Amniotic epithelial cell (primary cell): ENCODE measurements at regions not wholly inside any gene's neighbourhood (a gene's known extent, or its start where the extent isn't known, plus 50 kb on each side); places are given as distances from the start of the nearest gene placed in this dataset.

Source experiments
- DNase-seq: peaks from one replicate; pipeline ENCODE4 v3.0.0-alpha.2; 2010; ENCODE audit warnings: low read depth

DNA sequence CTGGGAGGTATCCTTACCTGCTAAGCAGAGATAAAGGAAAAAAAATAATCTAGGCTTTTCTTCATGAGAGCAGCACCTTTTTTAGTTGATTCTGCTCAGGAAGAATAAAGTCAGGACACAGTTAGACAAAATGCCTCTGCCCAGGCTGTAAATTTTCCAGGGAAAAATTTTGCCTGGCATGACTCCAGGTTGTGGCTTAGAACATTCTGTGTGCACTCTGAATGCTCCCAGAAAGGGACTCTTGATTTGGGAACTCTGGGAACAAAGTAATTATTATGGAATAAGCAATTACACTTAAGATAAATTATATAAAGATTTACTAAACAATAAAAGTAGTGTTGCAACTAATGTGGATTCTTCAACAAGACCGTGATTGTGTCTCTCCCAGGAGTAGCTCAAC is 826.2 kb upstream of the TENM3 start:
- DNase-seq: no peak

DNA sequence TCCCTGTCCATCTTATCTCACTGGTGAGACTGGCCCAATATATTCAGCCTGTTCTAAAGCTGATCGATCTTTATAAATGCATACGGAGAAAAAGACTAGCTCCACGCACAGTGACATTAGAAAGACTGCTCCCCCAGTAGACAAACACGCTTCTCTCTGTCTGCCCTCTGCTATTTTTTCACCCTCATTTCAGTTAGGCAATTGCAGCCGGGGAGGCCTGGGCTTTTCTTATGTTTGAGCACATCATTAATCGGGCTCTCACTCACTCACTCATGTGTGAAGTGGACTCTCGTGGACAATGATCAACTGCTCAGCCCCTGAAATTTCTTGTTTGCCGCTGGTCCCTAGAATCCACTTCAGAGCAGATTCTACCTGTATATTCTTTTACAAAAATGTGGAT is 824.7 kb upstream of the TENM3 start:
- DNase-seq: no peak

DNA sequence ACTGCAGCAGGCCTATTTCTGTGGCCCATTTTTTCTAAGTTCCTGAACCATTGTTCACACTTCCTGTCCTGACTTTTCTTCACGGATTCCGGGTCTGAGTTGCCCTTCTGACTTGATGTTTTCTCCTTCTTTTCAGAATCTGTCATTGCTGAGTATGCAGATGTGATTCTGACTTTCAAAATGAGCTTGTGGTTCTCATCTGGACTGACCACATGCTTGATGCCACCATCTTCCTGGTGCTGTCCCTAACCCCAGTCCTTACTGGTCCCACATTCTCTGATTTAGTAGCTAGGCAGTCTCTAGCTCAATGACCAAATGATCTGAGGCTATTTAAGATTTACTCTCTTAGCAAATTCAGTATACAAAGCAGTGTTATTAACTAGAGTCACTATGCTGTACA is 822.3 kb upstream of the TENM3 start:
- DNase-seq: no peak

DNA sequence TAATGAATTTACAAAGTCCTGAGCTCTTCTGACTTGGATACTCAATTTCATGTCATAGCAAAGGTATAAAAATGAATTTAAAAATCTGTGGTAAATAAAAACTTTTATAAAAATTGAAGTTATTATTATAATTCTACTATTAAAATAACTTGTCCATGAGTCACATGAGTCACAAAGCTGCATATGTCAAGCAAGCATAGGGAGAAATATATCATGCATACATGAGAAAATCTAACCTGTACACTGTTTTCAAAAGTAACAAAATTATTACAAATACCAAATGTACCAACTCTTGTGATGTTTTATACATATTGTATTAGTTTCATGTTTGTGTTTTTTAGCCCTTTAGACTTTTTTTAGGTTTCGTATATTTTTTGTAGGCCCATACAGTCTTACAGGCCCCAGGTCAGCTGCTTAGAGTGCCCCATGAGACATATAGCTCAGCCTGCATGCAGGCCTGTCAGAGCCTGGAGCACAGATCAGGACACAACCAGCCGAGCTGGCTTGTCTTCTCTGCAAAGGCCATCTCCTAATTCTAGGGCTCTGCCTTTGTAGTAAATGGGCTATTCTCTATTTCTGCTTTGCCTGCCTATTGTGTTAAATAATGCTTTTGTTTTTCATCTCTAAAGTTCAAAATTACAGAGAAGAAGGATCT is 818.7 kb upstream of the TENM3 start:
- DNase-seq: no peak

DNA sequence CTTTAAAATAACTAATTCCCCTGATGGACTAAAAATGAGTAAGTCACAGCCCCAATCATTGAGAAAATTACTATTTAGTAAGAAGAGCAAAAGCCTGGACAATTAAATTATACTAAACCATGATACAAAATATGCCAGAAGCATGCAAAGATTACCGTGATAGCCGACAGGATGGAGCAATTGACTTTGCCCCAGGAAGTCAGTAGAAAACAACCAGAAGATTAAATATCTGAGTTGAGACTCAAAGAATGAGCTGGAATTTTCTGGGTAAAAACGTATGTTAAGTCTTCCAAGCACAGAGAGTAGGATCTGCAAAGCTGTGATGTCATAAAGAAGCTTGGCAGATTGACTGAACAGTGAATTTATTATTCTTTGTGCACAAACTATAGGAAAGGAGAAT is 816.1 kb upstream of the TENM3 start:
- DNase-seq: no peak

DNA sequence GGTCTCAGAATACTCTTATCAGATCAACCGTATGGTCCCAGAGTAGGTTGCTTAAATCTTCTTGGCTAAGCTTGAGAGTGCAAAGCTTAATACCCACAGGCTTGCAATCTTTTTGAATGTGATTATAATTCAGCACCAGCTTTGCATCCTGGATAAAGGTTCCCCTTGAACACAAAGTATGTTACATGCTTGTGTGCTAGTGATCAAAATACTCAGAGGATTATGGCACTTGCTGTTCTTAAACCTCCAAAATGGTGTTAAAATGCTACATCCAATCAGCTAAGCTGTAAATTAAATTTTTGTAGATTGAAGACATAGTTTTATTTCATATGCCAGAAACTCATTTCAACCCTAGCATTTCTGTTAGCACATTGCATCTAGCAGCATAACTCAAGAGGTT is 812.2 kb upstream of the TENM3 start:
- no peak for DNase-seq

DNA sequence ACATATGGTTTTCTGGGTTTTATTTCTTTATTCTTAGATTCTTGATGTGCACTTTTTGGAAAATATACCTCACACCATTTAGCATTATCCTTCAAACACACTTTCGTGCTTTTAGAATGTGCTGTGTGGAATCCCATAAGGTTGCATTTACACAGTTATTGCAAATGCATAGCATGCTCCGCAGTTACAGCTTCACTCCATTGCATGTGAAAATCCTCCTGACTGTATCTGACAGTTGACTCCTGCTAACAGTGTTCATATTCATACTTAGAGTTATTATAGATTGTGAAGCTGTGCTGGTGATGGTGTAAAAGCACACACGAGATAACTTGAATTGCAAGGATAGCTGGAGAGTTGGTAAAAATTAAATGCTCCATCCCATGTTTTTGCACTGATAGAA is 811.5 kb upstream of the TENM3 start:
- no peak for DNase-seq

DNA sequence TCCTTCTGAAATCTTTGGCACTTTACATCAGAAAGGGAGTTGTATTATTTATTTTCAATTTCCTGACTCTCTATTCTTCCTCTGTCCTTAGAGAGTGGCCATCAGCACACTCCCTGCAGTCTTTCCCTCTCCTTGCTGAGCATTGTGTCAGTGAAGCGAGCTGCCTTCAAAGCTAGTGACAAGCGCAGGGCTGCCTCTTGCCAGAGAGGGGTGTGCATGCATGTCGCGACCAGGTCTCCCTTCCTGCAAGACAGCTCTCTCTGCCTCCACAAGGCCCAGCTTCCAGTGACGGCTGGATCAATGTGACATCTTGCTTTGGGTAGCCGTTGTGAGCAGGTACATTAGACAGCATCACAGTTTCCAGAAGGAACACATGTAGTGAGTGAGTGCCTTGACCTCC is 810.9 kb upstream of the TENM3 start:
- DNase-seq: no peak

DNA sequence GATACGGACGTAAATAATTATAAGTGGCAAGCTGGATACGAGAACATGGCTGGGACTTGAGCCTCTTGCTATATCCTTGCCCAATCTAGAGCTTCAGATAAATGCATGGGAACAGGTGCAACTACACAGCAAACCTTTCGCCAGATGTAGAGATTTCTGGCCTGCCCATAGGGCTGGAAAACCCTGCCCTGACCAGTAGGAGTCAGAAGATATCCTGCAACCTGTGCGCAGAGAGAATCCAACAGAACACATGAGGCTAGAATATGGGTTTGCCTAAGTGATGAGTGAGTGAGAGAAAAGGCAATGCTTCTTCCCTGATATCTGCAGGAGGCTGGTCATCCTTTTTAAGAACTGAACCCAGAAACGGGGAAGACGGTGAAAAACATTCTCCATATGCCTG is 805.3 kb upstream of the TENM3 start:
- DNase-seq: no peak

DNA sequence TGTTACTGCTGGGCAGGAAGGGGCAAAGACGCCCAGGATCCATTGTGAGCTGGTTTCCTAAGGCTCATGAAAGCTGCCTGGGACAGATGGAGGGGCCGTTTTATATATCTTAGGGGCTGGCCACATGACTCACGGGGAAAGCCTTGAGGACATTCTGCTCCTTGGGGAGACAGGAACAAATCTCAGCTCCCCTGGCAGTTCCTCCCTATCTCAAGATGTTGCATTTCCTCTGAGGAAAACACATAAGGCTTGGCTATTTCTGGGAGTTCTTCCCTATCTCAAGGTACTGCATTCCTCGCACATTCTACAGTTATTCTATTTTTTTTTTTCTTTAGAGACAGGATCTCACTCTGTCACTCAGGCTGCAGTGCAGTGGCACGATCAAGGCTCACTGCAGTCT is 804.6 kb upstream of the TENM3 start:
- no peak for DNase-seq

DNA sequence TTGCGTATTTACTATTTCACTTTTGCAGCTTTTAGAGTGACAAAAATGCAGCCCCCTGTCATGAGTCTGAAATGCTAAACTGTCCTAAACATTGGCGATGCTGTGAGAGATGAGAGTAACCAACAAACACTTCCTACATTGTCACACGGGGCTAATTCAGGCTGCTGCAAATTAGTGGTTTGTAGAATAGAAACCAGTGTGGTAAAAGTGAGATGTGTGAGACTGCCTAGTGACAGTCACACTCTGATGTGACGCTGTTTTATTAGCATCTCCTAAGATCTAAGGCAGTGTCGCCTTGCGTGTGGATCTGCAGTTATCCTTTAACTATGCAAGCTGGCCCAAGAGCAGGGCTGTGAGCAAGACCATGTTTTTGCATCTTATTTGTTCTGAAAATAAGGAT is 800.2 kb upstream of the TENM3 start:
- DNase-seq: no peak

DNA sequence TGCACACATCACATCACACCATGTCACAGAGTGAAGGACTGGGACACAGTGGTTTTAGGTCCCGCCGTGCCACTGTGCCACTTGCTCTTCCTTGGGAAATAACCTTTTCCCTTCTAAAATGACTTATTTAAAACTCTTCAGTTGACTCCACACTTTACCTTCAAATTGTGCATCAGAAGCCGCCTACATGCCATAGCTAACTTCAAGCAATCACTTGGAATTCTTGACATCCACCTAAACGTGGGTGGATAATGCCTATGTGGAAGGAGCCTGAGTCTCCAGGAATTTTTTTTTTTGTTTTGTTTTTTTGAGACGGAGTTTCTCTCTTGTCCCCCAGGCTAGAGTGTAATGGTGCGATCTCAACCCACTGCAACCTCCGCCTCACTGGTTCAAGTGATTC is 777.4 kb upstream of the TENM3 start:
- DNase-seq: no peak

DNA sequence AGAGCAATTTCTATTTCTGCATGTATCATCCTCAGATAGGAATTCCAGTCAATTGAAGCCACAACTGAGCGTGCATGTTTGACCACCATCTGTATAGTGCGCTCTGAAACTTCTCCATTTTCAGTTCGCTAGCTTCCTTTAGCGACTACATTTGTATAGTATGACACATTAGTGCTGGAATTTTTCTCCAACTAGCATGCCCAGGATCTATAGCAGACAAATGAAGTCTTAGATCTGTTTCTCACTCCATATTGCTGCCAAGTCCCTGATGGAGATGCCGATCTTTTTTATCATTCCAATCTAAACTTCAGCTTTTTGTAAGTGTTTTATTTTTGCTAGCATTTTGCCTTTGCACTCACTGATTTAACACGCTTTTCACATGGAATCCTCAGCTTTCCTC is 774.8 kb upstream of the TENM3 start:
- no peak for DNase-seq

DNA sequence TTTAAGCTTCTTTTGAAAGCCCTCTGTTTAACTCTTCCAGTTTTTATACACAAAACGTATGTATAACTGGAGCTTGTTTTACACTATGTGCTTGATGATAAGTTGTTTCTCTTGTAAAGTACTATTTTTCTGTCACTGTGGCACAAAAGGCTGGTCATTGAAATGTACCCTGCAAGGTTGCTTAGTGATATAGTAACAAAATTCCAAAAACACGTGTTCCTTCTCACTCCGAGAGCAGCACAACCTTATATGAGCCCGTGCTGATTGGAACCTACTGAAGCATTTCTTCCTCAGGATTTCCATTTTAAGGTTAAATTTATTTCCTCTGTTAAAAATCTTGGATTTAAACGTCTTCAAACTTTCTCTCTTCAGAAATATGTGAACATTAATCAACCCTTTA is 772.9 kb upstream of the TENM3 start:
- no peak for DNase-seq

DNA sequence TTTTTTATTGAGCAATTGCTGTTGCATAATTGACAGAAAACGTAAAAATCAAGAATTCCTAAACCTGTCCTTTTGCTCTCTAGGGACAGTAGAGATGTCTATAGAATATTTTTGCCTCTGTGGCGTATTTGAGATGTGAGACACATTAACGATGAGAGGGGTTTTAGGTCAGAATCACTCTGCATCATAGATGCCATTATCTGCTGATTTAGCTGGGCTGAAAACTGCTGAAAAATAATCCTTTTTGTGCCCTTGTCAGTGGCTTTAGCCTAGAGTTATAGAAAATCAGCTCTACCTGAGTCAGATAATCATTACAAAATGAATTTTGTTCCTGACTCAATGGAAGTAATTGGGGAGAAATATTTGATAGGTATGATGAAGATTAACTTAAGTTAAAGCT is 767.8 kb upstream of the TENM3 start:
- DNase-seq: no peak

DNA sequence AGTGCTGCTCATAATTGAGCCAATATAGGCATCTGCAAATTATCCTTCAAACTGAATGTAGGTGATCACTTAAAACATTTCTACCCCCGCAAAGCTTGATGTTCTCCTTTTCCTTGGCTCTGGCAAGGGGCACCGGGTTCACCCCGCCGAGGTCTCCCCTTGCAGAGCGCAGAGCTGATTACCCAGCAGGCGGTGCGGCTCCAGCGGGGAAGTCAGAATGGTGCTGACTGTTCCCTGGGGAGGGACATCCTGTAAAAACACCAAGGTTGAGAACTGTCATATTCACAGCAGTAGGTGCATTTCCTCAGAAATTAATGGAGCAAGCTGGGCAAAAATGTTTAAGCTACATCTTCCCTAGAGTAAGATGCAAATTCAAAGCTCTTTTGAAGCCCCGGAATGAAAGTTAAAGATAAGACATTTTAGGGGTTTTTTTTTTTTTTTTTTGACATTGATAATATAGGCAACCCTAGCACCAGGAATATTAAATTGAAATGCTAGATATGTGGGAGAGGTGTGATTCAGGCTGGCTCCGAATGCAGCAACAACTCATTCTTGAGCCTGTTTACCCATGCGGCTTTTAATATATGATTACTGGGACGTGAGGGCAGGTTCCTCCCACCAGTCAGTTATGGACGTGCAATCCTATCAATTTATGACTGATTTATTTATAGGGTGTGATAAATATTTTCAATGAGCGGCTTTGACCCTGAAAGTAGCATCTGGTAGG is 767.3 kb upstream of the TENM3 start:
- no peak for DNase-seq

DNA sequence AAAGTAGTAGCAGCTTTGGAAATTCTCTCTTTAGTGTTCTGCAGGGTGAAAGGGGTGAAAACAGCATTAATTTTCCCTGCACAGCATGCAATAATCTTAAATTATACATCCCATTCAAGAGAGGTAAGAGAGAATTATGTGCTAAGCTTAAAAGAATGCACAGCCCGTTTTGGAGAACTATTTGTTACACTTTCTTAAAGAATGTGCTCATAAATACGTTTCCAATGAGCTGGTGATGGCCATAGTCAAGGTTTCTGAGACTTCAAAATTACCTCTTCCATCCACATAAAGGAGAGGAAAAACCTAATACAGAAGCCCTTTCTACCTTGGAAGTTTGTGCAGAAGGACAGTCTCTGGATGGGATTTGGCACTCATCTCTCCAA is 766.7 kb upstream of the TENM3 start:
- no peak for DNase-seq

DNA sequence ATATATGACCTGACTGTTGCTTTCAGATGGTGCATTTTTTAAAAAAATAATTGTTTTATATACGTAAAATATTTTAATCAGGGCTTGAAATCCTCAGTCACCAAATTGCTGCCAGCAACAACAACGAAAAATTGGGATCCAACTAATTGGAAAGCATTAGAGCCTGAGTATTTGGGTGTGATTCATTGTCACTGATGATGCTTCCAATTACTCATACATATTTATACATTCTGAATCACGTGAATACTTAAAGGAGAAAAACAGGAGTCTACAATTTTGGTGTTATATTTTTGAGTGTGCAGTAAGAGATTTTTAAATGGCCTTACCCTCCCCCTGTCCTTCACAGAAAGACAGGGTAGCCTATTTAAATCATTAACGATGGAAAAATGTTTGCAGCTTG is 765.6 kb upstream of the TENM3 start:
- no peak for DNase-seq

DNA sequence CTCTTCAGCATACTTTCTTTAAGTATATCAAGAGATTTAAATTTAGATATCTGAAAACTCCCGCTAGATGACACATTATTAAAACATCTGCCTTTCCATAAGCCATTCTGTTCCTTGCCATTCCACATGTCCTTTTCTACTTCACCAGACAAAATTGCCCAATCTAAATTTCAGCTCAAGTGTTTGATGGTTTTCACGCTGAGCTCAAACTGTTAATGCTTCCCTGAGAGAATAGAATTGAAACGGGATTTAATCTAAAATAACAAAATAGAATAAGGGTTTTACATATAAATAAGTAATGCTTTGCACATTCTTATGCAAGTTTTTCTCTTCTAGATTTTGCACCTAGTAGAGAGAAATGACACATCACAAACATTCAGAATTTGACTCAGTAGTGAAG is 764.5 kb upstream of the TENM3 start:
- DNase-seq: no peak

DNA sequence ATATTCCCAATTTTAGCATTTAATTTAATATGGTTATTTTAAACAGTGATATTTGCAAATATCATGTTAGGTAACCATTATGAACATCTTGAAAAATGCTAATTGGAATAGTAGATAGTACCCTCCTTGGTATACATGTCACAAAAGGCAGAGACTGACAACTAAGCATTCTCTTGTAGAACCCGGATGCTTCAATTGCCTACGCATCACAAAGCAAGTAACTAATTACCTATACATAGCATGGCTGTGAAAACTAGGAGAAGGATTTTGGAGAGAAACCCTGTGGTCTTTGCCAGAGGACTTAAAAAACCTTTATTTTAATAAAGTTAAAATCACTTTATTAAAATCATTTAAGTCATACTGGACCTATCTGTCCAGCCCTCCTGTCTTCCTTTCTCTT is 764.1 kb upstream of the TENM3 start:
- DNase-seq: no peak

DNA sequence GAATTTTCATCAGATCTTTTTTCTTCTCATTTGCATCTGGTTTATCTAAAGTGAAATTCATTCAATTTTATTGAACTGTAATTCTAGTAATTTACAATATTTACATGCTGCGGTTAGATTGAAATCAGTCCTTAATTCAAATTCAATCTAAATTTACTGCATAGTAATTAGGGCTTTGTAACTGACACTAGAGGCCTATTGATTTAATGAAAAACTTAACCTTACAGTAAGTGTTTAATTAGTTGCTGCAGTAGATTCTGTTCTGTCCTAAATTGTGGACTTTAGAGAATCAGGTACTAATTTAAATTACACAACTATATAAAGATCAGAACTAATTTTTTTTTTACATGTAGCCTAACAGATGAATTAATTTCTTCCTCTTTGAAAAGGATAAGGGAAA is 758.8 kb upstream of the TENM3 start:
- no peak for DNase-seq

DNA sequence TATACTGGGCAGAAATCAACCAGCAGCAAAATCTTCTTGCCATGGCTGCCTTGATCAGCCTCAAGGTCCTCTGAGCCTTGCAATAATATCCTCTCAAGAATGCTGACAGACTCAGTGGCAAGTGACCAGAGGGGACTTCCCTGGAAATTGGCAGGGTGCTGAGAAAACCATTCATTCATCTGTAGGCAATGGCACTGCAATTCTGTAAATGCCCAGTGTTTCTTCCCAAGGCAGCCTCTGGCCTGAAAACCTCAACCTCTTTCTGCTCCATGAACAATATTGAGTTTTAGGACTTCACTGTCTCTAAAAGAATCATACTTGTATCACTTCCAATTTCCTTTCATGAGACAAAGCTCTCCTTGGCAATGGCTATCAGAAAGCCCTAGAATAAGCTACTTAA is 754.3 kb upstream of the TENM3 start:
- DNase-seq: no peak

DNA sequence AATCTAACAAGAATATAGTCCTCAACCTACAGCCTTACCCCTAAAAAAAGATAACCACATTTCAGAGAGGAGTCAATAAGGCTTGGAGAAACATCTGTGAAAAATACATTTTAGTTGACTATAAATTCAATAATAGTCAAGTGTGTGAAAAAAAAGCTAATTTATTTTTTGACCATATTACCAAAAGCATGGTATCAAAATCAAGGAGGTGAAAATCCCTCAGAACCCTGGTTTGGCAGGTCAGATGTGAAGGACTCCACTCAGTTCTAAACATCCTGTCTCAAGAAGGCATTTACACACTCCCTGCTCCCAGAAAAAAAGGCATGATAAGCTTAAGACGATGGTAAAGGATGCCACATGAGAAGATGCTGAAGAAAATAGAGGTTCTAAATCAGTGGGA is 745.1 kb upstream of the TENM3 start:
- DNase-seq: no peak

DNA sequence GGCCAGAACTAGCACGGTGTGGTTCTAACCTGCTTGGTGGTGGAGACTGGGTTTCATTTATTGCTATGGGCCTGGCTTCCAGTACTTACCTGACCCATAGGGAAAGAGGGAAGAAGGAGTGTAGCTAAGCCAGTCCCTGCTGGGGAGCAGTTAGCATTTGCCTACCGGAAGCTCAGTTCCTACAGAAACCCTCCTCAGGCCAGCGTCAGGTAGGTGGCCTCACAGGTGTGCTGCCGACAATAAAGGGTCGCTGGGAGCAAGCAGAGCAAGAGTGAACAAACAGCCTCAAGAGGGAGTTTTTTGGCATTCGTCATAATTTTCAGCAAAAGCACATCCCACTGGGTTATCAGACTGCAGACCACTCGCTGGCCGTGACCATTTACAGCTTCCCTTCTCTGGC is 740.6 kb upstream of the TENM3 start:
- DNase-seq: no peak
